Endothelial cell of umbilical vein (primary cell): ENCODE measurements at regions not wholly inside any gene's neighbourhood (a gene's known extent, or its start where the extent isn't known, plus 50 kb on each side); places are given as distances from the start of the nearest gene placed in this dataset.

ENCODE experiments used
- EZH2 ChIP-seq: IDR thresholded peaks from 2 replicates; pipeline ENCODE4 v1.6.1; 2012; ENCODE audit warnings: borderline replicate concordance, low read depth, mild to moderate bottlenecking, moderate library complexity, low read length, inconsistent platforms; ENCODE audit not compliant: severe bottlenecking
- FOS ChIP-seq: IDR thresholded peaks from 2 replicates; pipeline ENCODE4 v1.6.1; 2011; ENCODE audit warnings: mild to moderate bottlenecking, low read length, moderate library complexity, borderline replicate concordance; ENCODE audit not compliant: insufficient read depth
- MYC ChIP-seq: IDR thresholded peaks from one replicate; pipeline ENCODE4 v1.6.1; 2011; ENCODE audit warnings: mild to moderate bottlenecking, low read depth, low read length
- POLR2A ChIP-seq: IDR thresholded peaks from 2 replicates; pipeline ENCODE4 v1.6.1; 2012; ENCODE audit warnings: low read depth, mild to moderate bottlenecking, control low read depth, low read length
- TF ChIP-seq, protein P1 (sequence below), 2 donors: IDR thresholded peaks; 1 replicate in 1 of 2; 2 replicates in 1 of 2; pipeline ENCODE4 v1.5.1; 2011; ENCODE audit warnings: low read length in 2 of 2, mild to moderate bottlenecking in 2 of 2, moderate library complexity in 2 of 2, control low read depth in 1 of 2, inconsistent platforms in 1 of 2, low read depth in 1 of 2; ENCODE audit not compliant: insufficient read depth in 1 of 2; ENCODE audit errors: extremely low read depth in 1 of 2

DNA sequence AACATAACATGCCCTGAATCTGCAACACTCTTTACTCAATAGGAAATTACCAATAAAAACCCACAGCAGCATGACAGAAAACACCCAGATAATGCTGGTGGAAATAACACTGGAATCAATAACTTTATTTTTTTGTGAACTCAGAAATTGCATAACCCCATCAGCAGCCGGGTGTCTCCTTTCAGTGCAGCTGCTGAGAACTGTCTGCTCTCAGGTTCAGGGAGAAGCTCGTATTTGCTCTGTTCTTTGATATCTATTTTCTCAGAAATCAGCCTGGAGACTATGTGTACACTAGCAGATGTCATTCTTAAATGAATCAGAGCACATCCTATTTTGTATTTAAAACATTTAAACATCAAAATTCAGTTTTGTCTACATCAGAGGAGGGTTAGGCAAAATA, 506.0 kb downstream of the POM121L12 start:
- TF ChIP-seq POLR2A (no peak), FOS (no peak), EZH2 (no peak), MYC (no peak)
- TF ChIP-seq, protein P1, sequence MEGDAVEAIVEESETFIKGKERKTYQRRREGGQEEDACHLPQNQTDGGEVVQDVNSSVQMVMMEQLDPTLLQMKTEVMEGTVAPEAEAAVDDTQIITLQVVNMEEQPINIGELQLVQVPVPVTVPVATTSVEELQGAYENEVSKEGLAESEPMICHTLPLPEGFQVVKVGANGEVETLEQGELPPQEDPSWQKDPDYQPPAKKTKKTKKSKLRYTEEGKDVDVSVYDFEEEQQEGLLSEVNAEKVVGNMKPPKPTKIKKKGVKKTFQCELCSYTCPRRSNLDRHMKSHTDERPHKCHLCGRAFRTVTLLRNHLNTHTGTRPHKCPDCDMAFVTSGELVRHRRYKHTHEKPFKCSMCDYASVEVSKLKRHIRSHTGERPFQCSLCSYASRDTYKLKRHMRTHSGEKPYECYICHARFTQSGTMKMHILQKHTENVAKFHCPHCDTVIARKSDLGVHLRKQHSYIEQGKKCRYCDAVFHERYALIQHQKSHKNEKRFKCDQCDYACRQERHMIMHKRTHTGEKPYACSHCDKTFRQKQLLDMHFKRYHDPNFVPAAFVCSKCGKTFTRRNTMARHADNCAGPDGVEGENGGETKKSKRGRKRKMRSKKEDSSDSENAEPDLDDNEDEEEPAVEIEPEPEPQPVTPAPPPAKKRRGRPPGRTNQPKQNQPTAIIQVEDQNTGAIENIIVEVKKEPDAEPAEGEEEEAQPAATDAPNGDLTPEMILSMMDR (IDR thresholded peaks at IDR 0.05; ENCODE audit: extremely low read depth in 1 of 2, insufficient read depth in 1 of 2, low read depth in 1 of 2, low read length in 2 of 2), result no peak
